K562 (cell line): ENCODE measurements at regions not wholly inside any gene's neighbourhood (a gene's known extent, or its start where the extent isn't known, plus 50 kb on each side); places are given as distances from the start of the nearest gene placed in this dataset.

Experiments used
- ATAC-seq: fragments of 200-7000 bp; cut with Tn5 transposase; 3 replicates; pipeline ENCODE4 v1.9.1; 2020; ENCODE audit warnings: moderate library complexity
- BruUV-seq: library from RNA; stranded (reverse); fragments of 400-500 nt; replicated peaks from 2 replicates; lab custom pipeline; 2021; lab: Mats Ljungman, UMichigan
- CTCF ChIA-PET: fragments of 300-600 bp; formaldehyde crosslinking; extraction: SDS; loops from one replicate; lab custom pipeline; 2021; ENCODE audit warnings: low intra/inter-chr PET ratio; lab: Yijun Ruan, JAX
- POLR2A ChIA-PET: fragments of 300-600, 350-650 bp; sonication (Branson Sonifier 250); formaldehyde crosslinking; extraction: SDS; loops from one replicate; lab custom pipeline; 2021; ENCODE audit warnings: antibody characterized with exemption, inconsistent platforms; lab: Yijun Ruan, JAX
- DNase-seq, 4 experiments: peaks; one replicate each; pipeline versions ENCODE4 v3.0.0 to v3.0.0-alpha.2; 2011 to 2018; ENCODE audit warnings: low spot score in 3 of 4, mixed read lengths in 3 of 4; ENCODE audit errors: extremely low read depth in 1 of 4
- FAIRE-seq: peaks from 2 replicates; lab custom pipeline; 2011; peaks lifted over from hg19 to GRCh38; lab: Jason Lieb, UNC
- H2AFZ ChIP-seq: 2 replicates; pipeline ENCODE4 v1.6.0; 2011; ENCODE audit warnings: low read depth, low read length, control low read depth, inconsistent platforms
- H3K27ac ChIP-seq: fragments of 200-600 bp; 3 replicates; pipeline ENCODE4 v1.8.0; 2011; ENCODE audit warnings: low read depth, mild to moderate bottlenecking, control low read depth, inconsistent platforms, low read length, moderate library complexity, mixed read lengths; ENCODE audit errors: extremely low read depth
- H3K27me3 ChIP-seq, 2 experiments: fragments of 300-600 bp in 1 of 2; 2 replicates in 1 of 2; 3 replicates in 1 of 2; pipeline versions ENCODE4 v1.6.0 to v1.8.0; 2011; ENCODE audit warnings: inconsistent platforms in 2 of 2, low read length in 2 of 2, mild to moderate bottlenecking in 1 of 2, mixed read lengths in 1 of 2, moderate library complexity in 1 of 2; ENCODE audit not compliant: control insufficient read depth in 2 of 2, insufficient read depth in 2 of 2
- H3K36me3 ChIP-seq: fragments of 300-600 bp; 3 replicates; pipeline ENCODE4 v1.8.0; 2011; ENCODE audit warnings: mild to moderate bottlenecking, low read length, inconsistent platforms; ENCODE audit not compliant: control insufficient read depth, insufficient read depth
- H3K4me1 ChIP-seq, 2 experiments: fragments of 200-600 bp in 1 of 2; replicated peaks in 1 of 2; 2 replicates in 1 of 2; 3 replicates in 1 of 2; pipeline versions ENCODE4 v1.5.1 to v1.8.0; 2011; ENCODE audit warnings: inconsistent platforms in 2 of 2, low read length in 2 of 2, mild to moderate bottlenecking in 1 of 2, mixed read lengths in 1 of 2, moderate library complexity in 1 of 2; ENCODE audit not compliant: control insufficient read depth in 2 of 2, insufficient read depth in 2 of 2
- H3K4me2 ChIP-seq: 2 replicates; pipeline ENCODE4 v1.6.1; 2011; ENCODE audit warnings: low read length, control low read depth, inconsistent platforms, mixed read lengths; ENCODE audit not compliant: insufficient read depth
- H3K4me3 ChIP-seq: fragments of 200-600 bp; sonication (generic), shearing (Covaris generic); 2 replicates; pipeline ENCODE4 v1.5.1; 2016; ENCODE audit warnings: control low read depth, inconsistent platforms
- H3K79me2 ChIP-seq: fragments of 200-600 bp; 3 replicates; pipeline ENCODE4 v1.8.0; 2011; ENCODE audit warnings: low read length, inconsistent platforms; ENCODE audit not compliant: control insufficient read depth, insufficient read depth
- H3K9ac ChIP-seq, 2 experiments: 2 replicates each; pipeline versions ENCODE4 v1.6.0 to v1.6.1; 2011; ENCODE audit warnings: low read depth in 2 of 2, low read length in 2 of 2, control low read depth in 1 of 2, inconsistent platforms in 1 of 2, mild to moderate bottlenecking in 1 of 2, mixed read lengths in 1 of 2; ENCODE audit not compliant: insufficient read depth in 1 of 2
- H3K9me1 ChIP-seq: one replicate; pipeline ENCODE4 v1.6.0; 2011; ENCODE audit warnings: inconsistent platforms, mild to moderate bottlenecking, low read length, moderate library complexity; ENCODE audit not compliant: control insufficient read depth, insufficient read depth
- H3K9me3 ChIP-seq: replicated peaks from 2 replicates; pipeline ENCODE4 v1.5.1; 2011; ENCODE audit warnings: low read depth, low read length, inconsistent platforms; ENCODE audit not compliant: control insufficient read depth, insufficient read depth
- H4K20me1 ChIP-seq: replicated peaks from 2 replicates; pipeline ENCODE4 v1.6.1; 2011; ENCODE audit warnings: low read length, inconsistent platforms, mixed read lengths; ENCODE audit not compliant: control insufficient read depth, insufficient read depth
- ARID2 ChIP-seq: fragments of 450-650 bp; IDR thresholded peaks from 2 replicates; pipeline ENCODE4 v1.6.1; 2017; ENCODE audit warnings: antibody characterized with exemption, mild to moderate bottlenecking
- BHLHE40 ChIP-seq: IDR thresholded peaks from 2 replicates; pipeline ENCODE4 v1.6.1; 2011; ENCODE audit warnings: low read length, improper control_type of control experiment
- ELF1 ChIP-seq: fragments of 200-800 bp; sonication (Bioruptor generic); IDR thresholded peaks from 2 replicates; pipeline ENCODE4 v1.6.1; 2016; ENCODE audit warnings: missing genetic modification characterization, missing compliant biosample characterization
- HIVEP1 ChIP-seq: fragments of 250-450 bp; sonication (Bioruptor Pico); IDR thresholded peaks from 2 replicates; pipeline ENCODE4 v1.4.0; 2020; ENCODE audit warnings: mild to moderate bottlenecking
- KLF6 ChIP-seq: fragments of 250-450 bp; sonication (Bioruptor Pico); IDR thresholded peaks from 2 replicates; pipeline ENCODE4 v1.4.0; 2020; ENCODE audit warnings: mild to moderate bottlenecking, moderate library complexity, borderline replicate concordance
- MEF2A ChIP-seq: IDR thresholded peaks from 2 replicates; pipeline ENCODE4 v1.6.1; 2011; ENCODE audit warnings: low read depth, mild to moderate bottlenecking, low read length, moderate library complexity; ENCODE audit not compliant: control insufficient read depth
- NFE2L1 ChIP-seq: fragments of 450-650 bp; IDR thresholded peaks from 2 replicates; pipeline ENCODE4 v1.6.1; 2016; ENCODE audit warnings: missing genetic modification characterization, low read depth, mild to moderate bottlenecking, missing compliant biosample characterization, moderate library complexity, borderline replicate concordance
- SIN3B ChIP-seq: fragments of 450-650 bp; IDR thresholded peaks from 2 replicates; pipeline ENCODE4 v1.6.1; 2017; ENCODE audit warnings: low read depth, mild to moderate bottlenecking, moderate library complexity
- SMAD4 ChIP-seq: fragments of 250-450 bp; sonication (Bioruptor Pico); conservative IDR thresholded peaks from 2 replicates; pipeline ENCODE4 v1.8.0; 2021; ENCODE audit warnings: inconsistent platforms, mild to moderate bottlenecking, moderate library complexity
- TARDBP ChIP-seq: fragments of 450-650 bp; IDR thresholded peaks from 2 replicates; pipeline ENCODE4 v1.6.1; 2016
- THAP7 ChIP-seq: fragments of 250-450 bp; sonication (Bioruptor Pico); IDR thresholded peaks from 2 replicates; pipeline ENCODE4 v1.5.0; 2021
- ZNF57 ChIP-seq: fragments of 450-650 bp; formaldehyde crosslinking; IDR thresholded peaks from 2 replicates; pipeline ENCODE4 v1.4.0; 2020; ENCODE audit warnings: mild to moderate bottlenecking, moderate library complexity
- ZNF584 ChIP-seq: fragments of 200-800 bp; sonication (Bioruptor generic); IDR thresholded peaks from 2 replicates; pipeline ENCODE4 v1.6.1; 2016; ENCODE audit warnings: low read depth, mild to moderate bottlenecking, missing genetic modification characterization, missing compliant biosample characterization
- ZNF589 ChIP-seq: fragments of 200-800 bp; sonication (Bioruptor generic); IDR thresholded peaks from 2 replicates; pipeline ENCODE4 v1.6.1; 2016; ENCODE audit warnings: low read depth, missing genetic modification characterization, missing compliant biosample characterization
- WGBS: fragments of 100-300 bp; shearing (Covaris generic); methylation state at CpG from one replicate; pipeline ENCODE4 v1.1.6; 2016; ENCODE audit warnings: low coverage, mixed read lengths; ENCODE audit not compliant: insufficient coverage; ENCODE audit errors: missing lambda C conversion rate; 5-methylcytosine and 5-hydroxymethylcytosine counted together
- in situ Hi-C: fragments of 300-500 bp; cut with MboI; formaldehyde crosslinking; loops from 4 replicates; pipeline ENCODE4 v1.15.0; 2018; ENCODE audit warnings: inconsistent platforms, mixed read lengths
- intact Hi-C: fragments of 100-400 bp; cut with micrococcal nuclease; formaldehyde crosslinking; loops from 2 replicates; pipeline ENCODE4 v1.14.2; 2022
- TF ChIP-seq, protein P1 (sequence below): fragments of 150-350 bp; IDR thresholded peaks from 2 replicates; pipeline ENCODE4 v1.6.1; 2014; ENCODE audit warnings: low read depth, mild to moderate bottlenecking, low read length, borderline replicate concordance
- TF ChIP-seq, protein P2 (sequence below): sonication (generic); formaldehyde crosslinking; IDR thresholded peaks from 2 replicates; pipeline ENCODE4 v1.8.0; 2023; ENCODE audit warnings: mild to moderate bottlenecking, missing genetic modification reagents

GRCh38 chr19:30865511-30865910 lies 483.7 kb downstream of the TSHZ3 start (continued):
- TF ChIP-seq, protein P1, sequence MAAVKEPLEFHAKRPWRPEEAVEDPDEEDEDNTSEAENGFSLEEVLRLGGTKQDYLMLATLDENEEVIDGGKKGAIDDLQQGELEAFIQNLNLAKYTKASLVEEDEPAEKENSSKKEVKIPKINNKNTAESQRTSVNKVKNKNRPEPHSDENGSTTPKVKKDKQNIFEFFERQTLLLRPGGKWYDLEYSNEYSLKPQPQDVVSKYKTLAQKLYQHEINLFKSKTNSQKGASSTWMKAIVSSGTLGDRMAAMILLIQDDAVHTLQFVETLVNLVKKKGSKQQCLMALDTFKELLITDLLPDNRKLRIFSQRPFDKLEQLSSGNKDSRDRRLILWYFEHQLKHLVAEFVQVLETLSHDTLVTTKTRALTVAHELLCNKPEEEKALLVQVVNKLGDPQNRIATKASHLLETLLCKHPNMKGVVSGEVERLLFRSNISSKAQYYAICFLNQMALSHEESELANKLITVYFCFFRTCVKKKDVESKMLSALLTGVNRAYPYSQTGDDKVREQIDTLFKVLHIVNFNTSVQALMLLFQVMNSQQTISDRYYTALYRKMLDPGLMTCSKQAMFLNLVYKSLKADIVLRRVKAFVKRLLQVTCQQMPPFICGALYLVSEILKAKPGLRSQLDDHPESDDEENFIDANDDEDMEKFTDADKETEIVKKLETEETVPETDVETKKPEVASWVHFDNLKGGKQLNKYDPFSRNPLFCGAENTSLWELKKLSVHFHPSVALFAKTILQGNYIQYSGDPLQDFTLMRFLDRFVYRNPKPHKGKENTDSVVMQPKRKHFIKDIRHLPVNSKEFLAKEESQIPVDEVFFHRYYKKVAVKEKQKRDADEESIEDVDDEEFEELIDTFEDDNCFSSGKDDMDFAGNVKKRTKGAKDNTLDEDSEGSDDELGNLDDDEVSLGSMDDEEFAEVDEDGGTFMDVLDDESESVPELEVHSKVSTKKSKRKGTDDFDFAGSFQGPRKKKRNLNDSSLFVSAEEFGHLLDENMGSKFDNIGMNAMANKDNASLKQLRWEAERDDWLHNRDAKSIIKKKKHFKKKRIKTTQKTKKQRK: no peak
- no peak for TF ChIP-seq MEF2A
- TF ChIP-seq KLF6 (CRISPR knock-in tag): no peak
- no peak for TF ChIP-seq TARDBP
- TF ChIP-seq ARID2: no peak
- no peak for TF ChIP-seq ZNF57 (CRISPR knock-in tag)
- TF ChIP-seq, all 486 proteins: peak for 0

DNA sequence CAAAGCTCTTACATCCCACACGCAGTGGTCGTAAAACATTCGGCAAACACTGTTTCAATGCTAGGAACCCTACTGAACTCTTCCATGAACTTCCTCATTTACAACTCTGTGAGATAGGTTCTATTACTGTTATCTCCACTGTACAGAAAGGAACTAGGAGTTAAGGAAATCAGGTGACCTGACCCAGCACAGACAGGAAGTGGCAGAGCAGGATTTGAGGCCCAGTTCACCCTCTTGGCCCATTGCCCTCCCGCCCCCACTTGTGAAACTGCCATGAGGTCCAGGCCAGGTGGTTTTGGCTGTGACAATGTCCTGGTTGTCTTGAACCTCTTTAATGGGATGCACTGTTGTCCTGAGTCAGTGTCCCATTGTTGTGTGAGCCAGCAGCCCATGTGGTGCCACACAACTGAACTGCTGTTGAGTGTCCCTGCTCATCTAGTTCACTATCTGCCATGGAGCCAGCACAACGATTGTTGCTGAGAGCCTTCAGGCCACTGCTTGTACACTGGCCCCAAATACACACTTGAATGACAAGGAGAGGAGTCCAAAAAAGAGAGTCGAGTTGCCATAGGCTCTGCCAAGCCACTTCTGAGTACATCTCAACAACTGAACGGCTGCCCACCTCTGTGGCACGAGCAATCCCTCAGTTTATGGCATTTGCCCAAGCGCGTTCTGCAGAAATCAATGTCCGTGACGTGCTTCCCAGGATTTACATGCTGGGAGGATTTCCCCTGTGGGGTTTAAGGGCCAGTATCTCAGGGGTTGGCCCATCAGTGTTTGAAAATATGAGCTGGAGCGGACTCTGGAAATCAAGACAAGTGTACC lies 484.6 kb downstream of the TSHZ3 start:
- Histone ChIP-seq H2AFZ (no peak overlapping the region), H4K20me1 (no peaks in the 10 kb centered on the region), H3K4me1 (no peaks in the 10 kb centered on the region), H3K27ac (no peak overlapping the region), H3K36me3 (no peaks in the 10 kb centered on the region), H3K4me2 (no peak overlapping the region), H3K4me3 (no peak overlapping the region), H3K9me3 (no peaks in the 10 kb centered on the region), H3K9ac (no peak overlapping the region), H3K27me3 (peaks cover 5 to 17% of the 10 kb centered on the region in 2 experiments; a peak in 2 of 5 replicates), H3K9me1 (no peaks in the 10 kb centered on the region), H3K79me2 (no peaks in the 10 kb centered on the region)
- CTCF ChIA-PET: no interaction called here
- peak in 1 of 4 experiments; percentile 4 for DNase-seq
- ATAC-seq: no peak
- intact Hi-C loops (no loop called here), in situ Hi-C loops (no loop called here)
- POLR2A ChIA-PET: no interaction called here
- WGBS: 0% methylated on average over 12 of the region's 13 CpGs
- peak; percentile 32 for FAIRE-seq
- no TSS peak for BruUV-seq
- TF ChIP-seq ELF1 (tag) (0 out of 2 replicates have a peak, but pooled peaks have one; percentile 34), NFE2L1 (tag) (no peak), BHLHE40 (peak; percentile 33; the same call in 1 of the 2 replicates), THAP7 (CRISPR knock-in tag) (no peak), ZNF589 (CRISPR knock-in tag) (peak; percentile 76), HIVEP1 (CRISPR knock-in tag) (no peak), SMAD4 (CRISPR knock-in tag) (0 out of 2 replicates have a peak, but pooled peaks have one; percentile 31), SIN3B (no peak), ZNF584 (CRISPR knock-in tag) (peak; percentile 50; the same call in 1 of the 2 replicates)
- TF ChIP-seq, protein P2, sequence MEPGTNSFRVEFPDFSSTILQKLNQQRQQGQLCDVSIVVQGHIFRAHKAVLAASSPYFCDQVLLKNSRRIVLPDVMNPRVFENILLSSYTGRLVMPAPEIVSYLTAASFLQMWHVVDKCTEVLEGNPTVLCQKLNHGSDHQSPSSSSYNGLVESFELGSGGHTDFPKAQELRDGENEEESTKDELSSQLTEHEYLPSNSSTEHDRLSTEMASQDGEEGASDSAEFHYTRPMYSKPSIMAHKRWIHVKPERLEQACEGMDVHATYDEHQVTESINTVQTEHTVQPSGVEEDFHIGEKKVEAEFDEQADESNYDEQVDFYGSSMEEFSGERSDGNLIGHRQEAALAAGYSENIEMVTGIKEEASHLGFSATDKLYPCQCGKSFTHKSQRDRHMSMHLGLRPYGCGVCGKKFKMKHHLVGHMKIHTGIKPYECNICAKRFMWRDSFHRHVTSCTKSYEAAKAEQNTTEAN (CRISPR knock-in tag): no peak
